Pancreas (tissue), 10 donors: ENCODE measurements at regions not wholly inside any gene's neighbourhood (a gene's known extent, or its start where the extent isn't known, plus 50 kb on each side); places are given as distances from the start of the nearest gene placed in this dataset.

ENCODE experiments used
- ATAC-seq, 4 donors: fragments of 200-7000 bp; cut with Tn5 transposase; one replicate each; pipeline versions ENCODE4 v1.8.0 to v1.9.1; 2020; ENCODE audit warnings: mild to moderate bottlenecking in 4 of 4, moderate library complexity in 4 of 4
- DNase-seq, 6 donors: peaks; one replicate each; pipeline ENCODE4 v3.0.0-alpha.2; 2020
- FAIRE-seq: peaks from 2 replicates; lab custom pipeline; 2012; peaks lifted over from hg19 to GRCh38; lab: Jason Lieb, UNC
- H3K27ac ChIP-seq, 4 donors: fragments of 200-600 bp; sonication (generic); 1 replicate in 3 of 4; 2 replicates in 1 of 4; pipeline versions ENCODE4 v1.5.0 to v1.8.0; 2020
- H3K27me3 ChIP-seq, 4 donors: fragments of 200-600 bp; one replicate each; pipeline ENCODE4 v1.8.0; 2021
- H3K36me3 ChIP-seq, 3 donors: fragments of 200-600 bp; sonication (generic) in 1 of 3; one replicate each; pipeline versions ENCODE4 v1.5.0 to v1.8.0; 2020 to 2021
- H3K4me1 ChIP-seq, 3 donors: fragments of 200-600 bp; one replicate each; pipeline ENCODE4 v1.8.0; 2021
- H3K4me3 ChIP-seq, 4 donors: fragments of 200-600 bp; sonication (generic) in 2 of 4; one replicate each; pipeline versions ENCODE4 v1.5.0 to v1.8.0; 2020 to 2021
- H3K9me3 ChIP-seq, 4 donors: fragments of 200-600 bp; one replicate each; pipeline ENCODE4 v1.8.0; 2021
- CTCF ChIP-seq, 4 donors: fragments of 200-600 bp; sonication (generic) in 3 of 4; IDR thresholded peaks; one replicate each; pipeline versions ENCODE4 v1.5.0 to v1.8.0; 2021; ENCODE audit warnings: antibody characterized with exemption in 4 of 4
- WGBS, 2 donors: extraction: QIAGEN DNeasy Blood & Tissue Kit; methylation state at CpG; one replicate each; pipeline ENCODE4 v1.1.7; 2013; 5-methylcytosine and 5-hydroxymethylcytosine counted together
- intact Hi-C, 3 donors: fragments of 100-400 bp; cut with DNase I; formaldehyde crosslinking; loops; one replicate each; pipeline versions ENCODE4 v1.11.1 to v1.14.2; 2022
- donor health status: healthy with polysubstance abuse.
- donor health status: DM: no; HTN: no; CAD: no; lungs with moderate emphysema.
- donor health status: DM: no; HTN: no; CAD: no.
- donor health status: control.
- donor health status: control.
- donor health status: Bipolar disorder and iron deficiency.
- donor health status: DM: yes; HTN: yes; CAD: no.
- donor health status: DM: no; HTN: no; CAD: no.
- donor health status: DM: no; HTN: no; CAD: no.
- donor health status: DM: yes; HTN: yes; CAD: no.

GRCh38 chr4:11281720-11282119, 147.0 kb downstream of the HS3ST1 start:
- ATAC-seq (no peak), FAIRE-seq (no peak), DNase-seq (no peak)
- no peak for TF ChIP-seq CTCF (IDR thresholded peaks at IDR 0.05)
- Histone ChIP-seq H3K4me1 (no peaks in the 10 kb centered on the region), H3K9me3 (no peaks in the 10 kb centered on the region), H3K36me3 (no peaks in the 10 kb centered on the region), H3K27ac (no peak overlapping the region), H3K4me3 (no peak overlapping the region), H3K27me3 (no peaks in the 10 kb centered on the region)
- WGBS, 2 donors = 32 to 34% methylated on average over 1 of the region's 1 CpG
- intact Hi-C loops = no loop called here

GRCh38 chr4:11271263-11271662, 157.4 kb downstream of the HS3ST1 start:
- no peaks in the 10 kb centered on the region for H3K27me3 ChIP-seq
- 62 to 78% methylated on average over 4 of the region's 4 CpGs for WGBS, 2 donors
- no peak overlapping the region for H3K4me3 ChIP-seq
- H3K36me3 ChIP-seq = no peaks in the 10 kb centered on the region
- H3K4me1 ChIP-seq = no peaks in the 10 kb centered on the region
- FAIRE-seq (no peak), ATAC-seq (no peak), DNase-seq (no peak)
- no peak for TF ChIP-seq CTCF (IDR thresholded peaks at IDR 0.05)
- H3K9me3 ChIP-seq = no peaks in the 10 kb centered on the region
- H3K27ac ChIP-seq = no peak overlapping the region
- intact Hi-C loops = no loop called here

GRCh38 chr4:11268149-11268548, 160.5 kb downstream of the HS3ST1 start:
- Histone ChIP-seq H3K27ac (no peak overlapping the region), H3K36me3 (no peaks in the 10 kb centered on the region), H3K27me3 (no peaks in the 10 kb centered on the region), H3K4me1 (no peaks in the 10 kb centered on the region), H3K4me3 (no peak overlapping the region), H3K9me3 (no peaks in the 10 kb centered on the region)
- intact Hi-C loops = no loop called here
- DNase-seq = no peak
- TF ChIP-seq CTCF (IDR thresholded peaks at IDR 0.05) = no peak
- no peak for ATAC-seq
- FAIRE-seq = no peak
- WGBS, 2 donors = 22 to 31% methylated on average over 2 of the region's 2 CpGs

GRCh38 chr4:11264841-11265240, 163.9 kb downstream of the HS3ST1 start:
- no peak for FAIRE-seq
- no peak for TF ChIP-seq CTCF (IDR thresholded peaks at IDR 0.05)

GRCh38 chr4:11264346-11264745, 164.3 kb downstream of the HS3ST1 start:
- DNase-seq (no peak), FAIRE-seq (no peak), ATAC-seq (no peak)
- no peak overlapping the region for H3K27ac ChIP-seq
- TF ChIP-seq CTCF (IDR thresholded peaks at IDR 0.05) = no peak
- H3K9me3 ChIP-seq = no peaks in the 10 kb centered on the region
- H3K4me3 ChIP-seq = no peak overlapping the region
- H3K27me3 ChIP-seq = no peaks in the 10 kb centered on the region
- intact Hi-C loops = no loop called here
- H3K4me1 ChIP-seq = no peaks in the 10 kb centered on the region
- H3K36me3 ChIP-seq = no peaks in the 10 kb centered on the region

More at GRCh38 chr4:11264841-11265240, 163.9 kb downstream of the HS3ST1 start:
- Histone ChIP-seq H3K27ac (no peak overlapping the region), H3K36me3 (no peaks in the 10 kb centered on the region), H3K4me3 (no peak overlapping the region), H3K4me1 (no peaks in the 10 kb centered on the region), H3K27me3 (no peaks in the 10 kb centered on the region), H3K9me3 (no peaks in the 10 kb centered on the region)
- no peak for DNase-seq
- WGBS, 2 donors = 31 to 54% methylated on average over 1 of the region's 1 CpG
- no peak for ATAC-seq
- intact Hi-C loops = no loop called here
